Thoracic aorta (tissue), 2 donors: ENCODE measurements at regions not wholly inside any gene's neighbourhood (a gene's known extent, or its start where the extent isn't known, plus 50 kb on each side); places are given as distances from the start of the nearest gene placed in this dataset.

Experiments
- ATAC-seq: fragments of 150-250 bp; one replicate; pipeline ENCODE4 v1.8.0; 2017; ENCODE audit warnings: low read depth; ENCODE audit not compliant: insufficient number of reproducible peaks, low FRiP score
- DNase-seq: peaks from one replicate; pipeline ENCODE4 v3.0.0-alpha.2; 2020; ENCODE audit warnings: low spot score
- H3K27ac ChIP-seq, 2 donors: fragments of 200-600 bp; sonication (generic); 1 replicate in 1 of 2; 2 replicates in 1 of 2; pipeline ENCODE4 v1.5.1; 2016; ENCODE audit warnings: mild to moderate bottlenecking in 2 of 2, moderate library complexity in 2 of 2
- H3K27me3 ChIP-seq: fragments of 200-600 bp; sonication (generic); replicated peaks from 2 replicates; pipeline ENCODE4 v1.6.0; 2016; ENCODE audit warnings: mild to moderate bottlenecking; ENCODE audit not compliant: insufficient read depth
- H3K36me3 ChIP-seq: fragments of 200-600 bp; sonication (generic); one replicate; pipeline ENCODE4 v1.5.1; 2016
- H3K4me1 ChIP-seq, 2 donors: fragments of 200-600 bp; sonication (generic); 1 replicate in 1 of 2; 2 replicates in 1 of 2; pipeline versions ENCODE4 v1.5.1 to v1.6.0; 2016; ENCODE audit warnings: low read depth in 2 of 2, mild to moderate bottlenecking in 1 of 2; ENCODE audit not compliant: control insufficient read depth in 1 of 2
- H3K4me3 ChIP-seq: fragments of 200-600 bp; sonication (generic); 2 replicates; pipeline ENCODE4 v1.5.1; 2016; ENCODE audit warnings: mild to moderate bottlenecking
- H3K9me3 ChIP-seq: fragments of 200-600 bp; sonication (generic); 2 replicates; pipeline ENCODE4 v1.5.1; 2016
- TF ChIP-seq, protein P1 (sequence below): fragments of 200-600 bp; sonication (generic); IDR thresholded peaks from one replicate; pipeline ENCODE4 v1.5.1; 2019; ENCODE audit warnings: antibody characterized with exemption

DNA sequence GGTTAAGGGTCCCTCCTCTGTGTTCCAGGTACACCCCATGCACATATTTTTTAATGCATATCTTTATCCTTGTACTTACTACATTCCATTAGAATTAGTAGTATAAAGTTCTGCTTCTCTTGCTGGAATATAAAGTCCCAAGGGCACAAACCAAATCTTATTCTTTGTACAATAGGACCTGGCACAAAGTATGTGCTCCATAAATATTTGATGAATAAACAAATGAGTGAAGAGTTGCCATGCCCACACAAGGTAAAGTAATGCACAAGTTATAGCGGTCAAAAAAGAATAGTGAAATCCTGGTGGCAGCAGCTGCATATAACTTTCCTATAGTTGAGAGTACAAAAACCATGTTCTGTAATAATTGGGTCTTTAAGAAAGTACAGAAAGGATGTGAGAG lies 82.1 kb upstream of the BMP4 start:
- DNase-seq (no peak), ATAC-seq (no peak)
- H3K4me3 ChIP-seq, result no peak overlapping the region
- H3K9me3 ChIP-seq, result peaks cover 3% of the 10 kb centered on the region
- no peaks in the 10 kb centered on the region for H3K4me1 ChIP-seq
- H3K27me3 ChIP-seq, result no peaks in the 10 kb centered on the region
- TF ChIP-seq, protein P1, sequence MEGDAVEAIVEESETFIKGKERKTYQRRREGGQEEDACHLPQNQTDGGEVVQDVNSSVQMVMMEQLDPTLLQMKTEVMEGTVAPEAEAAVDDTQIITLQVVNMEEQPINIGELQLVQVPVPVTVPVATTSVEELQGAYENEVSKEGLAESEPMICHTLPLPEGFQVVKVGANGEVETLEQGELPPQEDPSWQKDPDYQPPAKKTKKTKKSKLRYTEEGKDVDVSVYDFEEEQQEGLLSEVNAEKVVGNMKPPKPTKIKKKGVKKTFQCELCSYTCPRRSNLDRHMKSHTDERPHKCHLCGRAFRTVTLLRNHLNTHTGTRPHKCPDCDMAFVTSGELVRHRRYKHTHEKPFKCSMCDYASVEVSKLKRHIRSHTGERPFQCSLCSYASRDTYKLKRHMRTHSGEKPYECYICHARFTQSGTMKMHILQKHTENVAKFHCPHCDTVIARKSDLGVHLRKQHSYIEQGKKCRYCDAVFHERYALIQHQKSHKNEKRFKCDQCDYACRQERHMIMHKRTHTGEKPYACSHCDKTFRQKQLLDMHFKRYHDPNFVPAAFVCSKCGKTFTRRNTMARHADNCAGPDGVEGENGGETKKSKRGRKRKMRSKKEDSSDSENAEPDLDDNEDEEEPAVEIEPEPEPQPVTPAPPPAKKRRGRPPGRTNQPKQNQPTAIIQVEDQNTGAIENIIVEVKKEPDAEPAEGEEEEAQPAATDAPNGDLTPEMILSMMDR, result no peak
- H3K27ac ChIP-seq, result no peak overlapping the region
- no peaks in the 10 kb centered on the region for H3K36me3 ChIP-seq

- Histone ChIP-seq H3K27me3 (no peaks in the 10 kb centered on the region), H3K9me3 (peaks cover 3% of the 10 kb centered on the region), H3K36me3 (no peaks in the 10 kb centered on the region), H3K27ac (no peak overlapping the region), H3K4me1 (no peaks in the 10 kb centered on the region), H3K4me3 (no peak overlapping the region)
- DNase-seq (no peak), ATAC-seq (no peak)
- TF ChIP-seq, protein P1, result no peak
Measured at GRCh38 chr14:54039311-54039710, 82.7 kb upstream of the BMP4 start.

DNA sequence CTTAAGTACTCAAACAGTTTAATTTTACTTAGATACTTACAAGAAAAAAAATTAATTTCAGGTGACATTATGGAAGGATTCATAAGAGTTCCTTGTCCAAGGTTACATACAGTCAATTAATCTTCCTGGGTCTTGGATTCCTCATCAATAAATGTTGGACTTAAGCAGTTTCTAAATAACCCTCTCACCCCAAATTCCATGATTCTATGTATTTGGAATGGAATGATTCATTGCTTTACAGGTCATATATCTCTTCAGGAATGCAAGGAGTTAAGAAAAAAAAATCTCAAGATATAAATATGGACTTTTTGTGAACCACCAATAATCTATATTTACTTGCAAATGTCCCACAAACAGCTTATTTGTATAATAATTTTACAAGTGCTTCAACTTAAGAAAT lies 84.2 kb upstream of the BMP4 start:
- Histone ChIP-seq H3K9me3 (no peaks in the 10 kb centered on the region), H3K4me1 (no peaks in the 10 kb centered on the region), H3K27ac (no peak overlapping the region), H3K4me3 (no peak overlapping the region), H3K27me3 (no peaks in the 10 kb centered on the region), H3K36me3 (no peaks in the 10 kb centered on the region)
- DNase-seq, result no peak
- TF ChIP-seq, protein P1, result no peak
- no peak for ATAC-seq

DNA sequence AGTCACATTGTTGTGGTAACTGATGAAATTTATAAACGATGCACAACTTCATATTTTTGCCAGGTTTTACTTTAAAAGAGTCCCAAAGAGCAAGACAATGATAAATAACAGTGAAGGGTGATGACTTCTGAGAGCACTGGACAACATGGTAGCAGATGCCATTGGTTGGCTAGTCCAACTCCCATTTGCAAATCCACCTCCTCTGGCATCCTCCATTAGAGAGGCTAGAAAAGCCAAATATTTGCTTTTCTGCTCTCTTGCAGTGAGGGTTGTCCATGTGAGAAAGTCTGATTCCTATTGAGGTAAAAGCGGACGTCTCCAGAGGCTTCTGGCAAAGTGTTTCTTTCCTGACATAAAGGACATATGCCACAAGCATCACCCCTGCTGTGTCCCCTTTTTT lies 89.6 kb upstream of the BMP4 start:
- no peak overlapping the region for H3K27ac ChIP-seq
- H3K27me3 ChIP-seq, result no peaks in the 10 kb centered on the region
- ATAC-seq (no peak), DNase-seq (no peak)
- H3K36me3 ChIP-seq, result no peaks in the 10 kb centered on the region
- TF ChIP-seq, protein P1, result no peak
- no peak overlapping the region for H3K4me3 ChIP-seq
- no peaks in the 10 kb centered on the region for H3K4me1 ChIP-seq
- H3K9me3 ChIP-seq, result no peaks in the 10 kb centered on the region

- H3K4me3 ChIP-seq, result no peak overlapping the region
- H3K9me3 ChIP-seq, result no peaks in the 10 kb centered on the region
- DNase-seq (no peak), ATAC-seq (no peak)
- TF ChIP-seq, protein P1, result no peak
- no peaks in the 10 kb centered on the region for H3K27me3 ChIP-seq
- H3K27ac ChIP-seq, result no peak overlapping the region
- H3K36me3 ChIP-seq, result no peaks in the 10 kb centered on the region
- H3K4me1 ChIP-seq, result no peaks in the 10 kb centered on the region
Measured at GRCh38 chr14:54047645-54048308, 91.2 kb upstream of the BMP4 start.
